Endothelial cell of umbilical vein (primary cell): ENCODE measurements at regions not wholly inside any gene's neighbourhood (a gene's known extent, or its start where the extent isn't known, plus 50 kb on each side); places are given as distances from the start of the nearest gene placed in this dataset.

Experiments used
- BruUV-seq: library from RNA; stranded (reverse); fragments of 400-500 nt; replicated peaks from 2 replicates; lab custom pipeline; 2021; lab: Mats Ljungman, UMichigan
- CTCF ChIA-PET: fragments of 300-600, 350-600 bp; sonication (Branson Sonifier 250); formaldehyde crosslinking; loops from one replicate; lab custom pipeline; 2021; ENCODE audit warnings: antibody characterized with exemption, inconsistent platforms; lab: Charles Lee
- POLR2A ChIA-PET: fragments of 300-600, 350-600 bp; sonication (Branson Sonifier 250); formaldehyde crosslinking; loops from one replicate; lab custom pipeline; 2021; ENCODE audit warnings: antibody characterized with exemption, inconsistent platforms; lab: Charles Lee
- DNase-seq: peaks from one replicate; pipeline ENCODE4 v3.0.0-alpha.2; 2011; ENCODE audit warnings: low read depth, low spot score
- FAIRE-seq: peaks from 2 replicates; lab custom pipeline; 2011; peaks lifted over from hg19 to GRCh38; lab: Jason Lieb, UNC
- H2AFZ ChIP-seq: 2 replicates; pipeline ENCODE4 v1.6.0; 2012; ENCODE audit warnings: low read depth, low read length, control low read depth, inconsistent platforms
- H3K27ac ChIP-seq: 2 replicates; pipeline ENCODE4 v1.5.1; 2011; ENCODE audit warnings: low read depth, mild to moderate bottlenecking, control low read depth, low read length, moderate library complexity; ENCODE audit not compliant: insufficient read depth
- H3K27me3 ChIP-seq, 2 experiments: 2 replicates each; pipeline versions ENCODE4 v1.6.0 to v1.6.1; 2011; ENCODE audit warnings: low read length in 2 of 2, mixed read lengths in 1 of 2; ENCODE audit not compliant: control insufficient read depth in 2 of 2, insufficient read depth in 2 of 2
- H3K36me3 ChIP-seq, 2 experiments: 2 replicates in 1 of 2; 3 replicates in 1 of 2; pipeline ENCODE4 v1.5.1; 2011; ENCODE audit warnings: low read length in 2 of 2, mild to moderate bottlenecking in 1 of 2, moderate library complexity in 1 of 2; ENCODE audit not compliant: control insufficient read depth in 2 of 2, insufficient read depth in 2 of 2; ENCODE audit errors: extremely low read depth in 1 of 2
- H3K4me1 ChIP-seq: 3 replicates; pipeline ENCODE4 v1.5.1; 2011; ENCODE audit warnings: mild to moderate bottlenecking, low read length; ENCODE audit not compliant: control insufficient read depth, insufficient read depth; ENCODE audit errors: extremely low read depth
- H3K4me2 ChIP-seq: 2 replicates; pipeline ENCODE4 v1.6.1; 2011; ENCODE audit warnings: low read length, control low read depth, mixed read lengths; ENCODE audit not compliant: insufficient read depth
- H3K4me3 ChIP-seq, 3 experiments: fragments of 200-600 bp in 1 of 3; sonication (generic), shearing (Covaris generic) in 1 of 3; replicated peaks in 1 of 3; 2 replicates each; pipeline ENCODE4 v1.5.1; 2011 to 2016; ENCODE audit warnings: control low read depth in 3 of 3, low read length in 3 of 3, mild to moderate bottlenecking in 2 of 3, inconsistent platforms in 1 of 3, low read depth in 1 of 3, moderate library complexity in 1 of 3; ENCODE audit not compliant: insufficient read depth in 1 of 3
- H3K79me2 ChIP-seq: 2 replicates; pipeline ENCODE4 v1.6.0; 2012; ENCODE audit warnings: low read length, inconsistent platforms; ENCODE audit not compliant: control insufficient read depth, insufficient read depth
- H3K9ac ChIP-seq: replicated peaks from 2 replicates; pipeline ENCODE3; 2011; ENCODE audit warnings: low read length, control low read depth; ENCODE audit not compliant: insufficient read depth; ENCODE audit errors: extremely low read depth
- H3K9me1 ChIP-seq: replicated peaks from 3 replicates; pipeline ENCODE4 v1.6.0; 2011; ENCODE audit warnings: mild to moderate bottlenecking, low read length; ENCODE audit not compliant: control insufficient read depth, insufficient read depth; ENCODE audit errors: extremely low read depth
- H3K9me3 ChIP-seq: replicated peaks from 2 replicates; pipeline ENCODE4 v1.5.1; 2012; ENCODE audit warnings: low read length, inconsistent platforms; ENCODE audit not compliant: control insufficient read depth, insufficient read depth
- H4K20me1 ChIP-seq: replicated peaks from 2 replicates; pipeline ENCODE3; 2011; ENCODE audit warnings: mild to moderate bottlenecking, low read length; ENCODE audit not compliant: control insufficient read depth, insufficient read depth; ENCODE audit errors: extremely low read depth
- CTCF ChIP-seq, 2 donors: IDR thresholded peaks; 1 replicate in 1 of 2; 2 replicates in 1 of 2; pipeline ENCODE4 v1.5.1; 2011; ENCODE audit warnings: low read length in 2 of 2, mild to moderate bottlenecking in 2 of 2, moderate library complexity in 2 of 2, control low read depth in 1 of 2, inconsistent platforms in 1 of 2, low read depth in 1 of 2; ENCODE audit not compliant: insufficient read depth in 1 of 2; ENCODE audit errors: extremely low read depth in 1 of 2
- EZH2 ChIP-seq: IDR thresholded peaks from 2 replicates; pipeline ENCODE4 v1.6.1; 2012; ENCODE audit warnings: borderline replicate concordance, low read depth, mild to moderate bottlenecking, moderate library complexity, low read length, inconsistent platforms; ENCODE audit not compliant: severe bottlenecking
- FOS ChIP-seq: IDR thresholded peaks from 2 replicates; pipeline ENCODE4 v1.6.1; 2011; ENCODE audit warnings: mild to moderate bottlenecking, low read length, moderate library complexity, borderline replicate concordance; ENCODE audit not compliant: insufficient read depth
- GATA2 ChIP-seq: IDR thresholded peaks from 2 replicates; pipeline ENCODE4 v1.7.0; 2011; ENCODE audit warnings: low read depth, mild to moderate bottlenecking, moderate library complexity, mixed read lengths, low read length; ENCODE audit not compliant: insufficient read length, insufficient read depth
- MAX ChIP-seq: IDR thresholded peaks from 2 replicates; pipeline ENCODE4 v1.6.1; 2011; ENCODE audit not compliant: insufficient read depth, insufficient read length
- MYC ChIP-seq: IDR thresholded peaks from one replicate; pipeline ENCODE4 v1.6.1; 2011; ENCODE audit warnings: mild to moderate bottlenecking, low read depth, low read length
- POLR2A ChIP-seq: IDR thresholded peaks from 2 replicates; pipeline ENCODE4 v1.6.1; 2012; ENCODE audit warnings: low read depth, mild to moderate bottlenecking, control low read depth, low read length
- POLR2AphosphoS5 ChIP-seq: IDR thresholded peaks from 2 replicates; pipeline ENCODE4 v1.6.1; 2012; ENCODE audit warnings: low read depth, mild to moderate bottlenecking, control low read depth, low read length, moderate library complexity; ENCODE audit not compliant: insufficient read depth
- dilution Hi-C: fragments of 300-500 bp; cut with MboI; formaldehyde crosslinking; loops from one replicate; pipeline ENCODE4 v1.15.0; 2019; ENCODE audit warnings: low sequenced_read_pairs; ENCODE audit not compliant: extremely low pct_ligation_motif_present
- intact Hi-C: fragments of 100-400 bp; cut with micrococcal nuclease; formaldehyde crosslinking; loops from one replicate; pipeline ENCODE4 v1.10.0; 2022

- DNase-seq (no peak), FAIRE-seq (no peak)
- H2AFZ ChIP-seq: no peak overlapping the region
- dilution Hi-C loops: no loop called here
- no peak overlapping the region for H3K9ac ChIP-seq
- intact Hi-C loops: no loop called here
- no peaks in the 10 kb centered on the region for H3K36me3 ChIP-seq
- H3K4me1 ChIP-seq: peaks cover 11% of the 10 kb centered on the region
- no peak overlapping the region for H3K27ac ChIP-seq
- H3K4me2 ChIP-seq: no peak overlapping the region
- BruUV-seq: no TSS peak
- no peaks in the 10 kb centered on the region for H3K9me3 ChIP-seq
- no peaks in the 10 kb centered on the region for H3K27me3 ChIP-seq
- no peaks in the 10 kb centered on the region for H4K20me1 ChIP-seq
- ChIA-PET CTCF (interaction anchor here (1.1 kb wide), 1 partner anchor 21 kb away, joined by 3 read pairs; no protein-coding TSS in a partner anchor), POLR2A (no interaction called here)
- no peaks in the 10 kb centered on the region for H3K79me2 ChIP-seq
- no peaks in the 10 kb centered on the region for H3K9me1 ChIP-seq
- no peak for TF ChIP-seq CTCF (IDR thresholded peaks at IDR 0.05; ENCODE audit: extremely low read depth in 1 of 2, insufficient read depth in 1 of 2, low read depth in 1 of 2, low read length in 2 of 2)
- TF ChIP-seq EZH2: no peak
- TF ChIP-seq POLR2A: no peak
- no peak for TF ChIP-seq GATA2
- TF ChIP-seq POLR2AphosphoS5: no peak
- no peak for TF ChIP-seq MAX
- no peak for TF ChIP-seq FOS
- no peak for TF ChIP-seq MYC
- H3K4me3 ChIP-seq: no peak overlapping the region
Measured at GRCh38 chr14:38556252-38556651, 300.4 kb upstream of the CLEC14A start.
